NCI-H82 (cell line): ENCODE measurements at regions not wholly inside any gene's neighbourhood (a gene's known extent, or its start where the extent isn't known, plus 50 kb on each side); places are given as distances from the start of the nearest gene placed in this dataset.

Experiments used
- DNase-seq: peaks from one replicate; lab custom pipeline; 2025; lab: John Stamatoyannopoulos, UW

DNA sequence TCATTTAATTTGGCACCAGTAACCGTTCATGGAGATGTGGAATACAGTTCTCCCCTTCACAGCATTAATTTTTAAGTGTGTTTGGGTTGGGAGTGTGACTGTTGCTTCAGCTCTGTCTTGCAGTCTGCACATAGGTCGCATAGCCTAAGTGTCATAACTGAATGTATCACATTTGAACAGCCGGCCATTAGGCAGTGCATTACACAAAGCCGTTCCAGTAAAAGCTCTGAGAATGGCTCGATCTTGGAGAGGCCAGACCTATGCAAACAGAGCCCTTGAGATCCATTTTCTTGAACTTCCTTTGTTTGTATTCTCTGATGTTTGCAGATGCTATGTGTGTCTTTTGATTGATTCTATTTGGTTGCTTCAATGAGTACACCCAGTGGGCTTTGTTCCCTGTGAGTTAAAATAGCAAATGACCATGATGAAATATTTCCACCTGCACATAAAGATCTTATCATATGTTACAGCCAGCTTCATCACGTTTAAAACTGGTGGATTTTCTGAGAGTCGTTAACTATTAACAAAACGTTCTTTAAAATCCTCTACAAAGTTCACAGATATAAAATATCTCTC, 1104.9 kb upstream of the SLC10A2 start:
- DNase-seq = no peak

GRCh38 chr13:104163866-104164630, 1097.8 kb upstream of the SLC10A2 start:
- no peak for DNase-seq

- no peak for DNase-seq
Observed at GRCh38 chr13:104160536-104160935, 1094.3 kb upstream of the SLC10A2 start.

DNA sequence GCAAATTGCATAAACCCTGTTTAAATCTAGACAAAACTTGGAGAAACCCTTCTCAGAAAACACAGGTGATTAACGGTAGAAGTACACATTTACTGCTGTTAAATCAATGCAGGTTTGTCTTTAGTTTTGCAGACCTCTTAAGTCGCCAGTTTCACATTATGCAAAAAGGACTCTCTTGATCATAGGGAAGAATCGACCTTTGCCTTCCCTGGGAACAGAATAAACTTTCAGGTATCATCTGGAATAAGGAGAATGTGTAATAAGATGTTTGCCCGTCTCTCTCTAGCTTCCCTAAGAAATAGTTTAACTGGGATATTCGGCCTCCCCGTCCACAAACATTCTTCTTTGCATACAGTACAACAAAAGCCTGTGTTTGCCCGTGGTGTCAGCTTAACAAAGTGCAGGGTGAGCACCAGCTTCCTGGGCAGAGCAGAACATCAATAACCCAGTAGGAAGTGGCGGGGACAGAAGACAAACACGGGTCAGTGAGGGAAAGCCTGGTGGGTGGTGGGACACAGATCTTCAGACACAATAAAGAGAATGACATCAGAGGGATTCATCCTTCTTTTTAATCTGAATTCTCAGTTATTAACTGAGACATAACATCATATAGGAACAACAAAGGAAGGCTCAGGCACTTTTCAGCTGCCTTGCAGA, 1077.7 kb upstream of the SLC10A2 start:
- no peak for DNase-seq

DNA sequence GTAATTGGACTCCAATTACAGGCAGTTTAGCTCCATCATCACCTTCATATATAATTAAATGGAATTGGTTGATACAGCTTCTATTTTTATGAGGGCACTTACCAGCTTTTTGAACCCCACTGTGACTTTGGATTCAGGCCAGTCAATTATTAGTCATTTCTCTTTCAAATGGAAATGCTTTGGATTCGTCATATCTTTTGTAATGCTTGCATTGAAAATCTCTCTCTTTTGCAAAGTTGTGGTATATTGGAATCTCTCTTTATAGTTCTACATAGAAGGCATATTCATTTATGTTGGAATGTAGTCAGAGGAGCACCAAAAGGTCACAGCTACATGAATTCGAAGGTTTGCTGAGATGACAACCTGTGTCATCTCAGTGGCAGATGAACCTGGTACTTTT, 1074.3 kb upstream of the SLC10A2 start:
- DNase-seq = no peak

DNA sequence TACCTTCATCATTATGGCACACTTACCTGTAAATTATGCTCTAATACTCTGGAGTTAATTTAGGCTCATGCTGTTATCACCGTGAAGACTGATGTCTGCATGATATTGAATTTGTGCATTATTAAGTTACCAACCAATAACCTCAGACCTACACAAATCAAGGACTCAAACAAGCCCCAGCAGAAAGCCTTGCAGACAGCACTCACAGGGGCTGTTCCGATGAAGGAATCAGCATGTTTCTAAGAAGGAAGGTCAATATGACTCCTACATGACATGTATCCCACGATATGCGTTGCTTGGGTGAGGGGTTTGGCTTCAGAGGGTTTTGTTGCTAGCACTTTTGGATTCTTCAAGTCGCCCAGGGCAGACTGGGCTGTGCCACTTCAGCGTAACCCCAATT, 1071.2 kb upstream of the SLC10A2 start:
- DNase-seq = no peak

GRCh38 chr13:104132849-104133248, 1066.6 kb upstream of the SLC10A2 start:
- DNase-seq = no peak

GRCh38 chr13:104114101-104114500, 1047.9 kb upstream of the SLC10A2 start:
- DNase-seq = no peak

DNA sequence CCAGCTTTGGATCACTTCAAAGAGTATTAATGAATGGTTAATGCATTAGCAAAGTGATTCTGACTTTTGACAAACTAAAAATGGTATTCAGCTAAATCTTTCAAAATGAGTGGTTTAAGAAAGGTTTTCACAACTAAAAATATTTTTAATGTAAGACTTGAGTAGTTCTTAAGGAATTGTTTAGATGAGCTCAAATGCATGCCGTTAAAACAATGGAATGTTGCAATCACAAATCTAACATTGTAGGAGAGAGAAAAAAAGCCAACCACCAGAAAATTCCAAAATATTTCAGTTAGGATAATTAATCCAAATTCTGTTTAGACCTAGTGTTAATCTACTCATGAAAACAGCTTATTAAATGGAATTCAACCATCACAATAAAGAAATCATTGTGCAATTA, 1044.8 kb upstream of the SLC10A2 start:
- no peak for DNase-seq

GRCh38 chr13:104106705-104107393, 1040.6 kb upstream of the SLC10A2 start:
- no peak for DNase-seq

DNA sequence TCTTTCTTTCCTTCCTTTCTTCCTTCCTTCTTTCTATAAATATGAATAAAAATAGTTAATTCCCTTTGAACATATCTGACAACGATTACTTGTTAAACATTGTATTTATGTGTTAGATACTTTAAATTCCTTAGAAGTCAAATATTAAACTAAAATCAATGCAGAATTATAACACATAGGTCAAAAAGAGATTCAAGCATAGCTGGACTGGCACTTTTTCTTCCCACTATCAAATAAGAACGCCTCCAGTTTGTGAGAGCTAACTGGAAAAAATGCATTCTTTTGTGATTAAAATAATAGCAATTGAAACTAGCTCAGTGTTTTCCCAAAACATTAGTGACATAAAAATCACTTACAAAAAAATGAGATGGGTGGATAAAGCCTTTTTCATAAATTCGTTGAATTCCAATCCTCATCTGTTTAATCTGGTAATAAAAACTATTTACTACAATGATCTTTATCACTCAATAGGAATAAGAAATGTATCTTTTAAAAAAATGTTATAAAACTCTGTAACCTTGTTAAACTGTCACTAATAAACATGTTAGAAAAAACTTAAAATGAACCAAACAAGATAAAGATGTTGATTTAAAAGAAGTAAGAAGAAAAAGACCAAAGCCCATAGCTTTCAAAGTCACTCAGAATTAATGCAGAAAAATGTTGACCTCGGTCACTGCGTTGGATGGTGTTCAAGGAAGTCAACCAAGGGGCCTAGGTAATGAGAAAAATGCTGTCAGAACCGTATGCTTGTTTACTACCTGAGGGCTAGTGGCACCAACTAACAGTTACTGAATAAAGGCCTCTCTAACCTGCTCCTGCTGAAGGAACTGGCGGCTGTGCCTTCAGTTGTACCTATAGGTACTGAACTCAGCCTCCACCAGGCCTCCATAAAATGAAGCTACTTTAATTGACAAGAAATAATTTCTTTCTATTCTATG, 1039.5 kb upstream of the SLC10A2 start:
- DNase-seq = no peak

- DNase-seq = no peak
Observed at GRCh38 chr13:104099750-104100149, 1033.5 kb upstream of the SLC10A2 start.

GRCh38 chr13:104098421-104098820, 1032.2 kb upstream of the SLC10A2 start:
- no peak for DNase-seq

GRCh38 chr13:104086759-104087158, 1020.5 kb upstream of the SLC10A2 start:
- DNase-seq = no peak

DNA sequence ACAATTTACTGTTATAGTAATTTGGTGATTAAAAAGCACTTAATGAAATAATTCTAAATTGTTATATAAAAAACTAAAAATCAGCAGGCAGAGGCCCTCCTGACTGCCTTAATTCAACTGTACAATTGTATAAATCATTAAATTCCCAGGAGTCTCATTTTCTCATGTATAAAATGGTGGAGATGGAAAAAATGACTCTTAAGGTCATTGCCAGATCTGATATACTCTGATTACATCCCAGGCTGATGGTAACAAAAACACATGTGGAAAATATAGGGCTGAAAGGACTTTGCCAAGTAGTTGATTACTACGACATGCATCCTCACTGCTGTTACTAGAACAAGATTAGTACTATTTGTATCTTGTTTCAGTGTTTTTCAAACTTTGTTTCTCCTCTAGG, 1020.0 kb upstream of the SLC10A2 start:
- DNase-seq = no peak

GRCh38 chr13:104085611-104086010, 1019.4 kb upstream of the SLC10A2 start:
- DNase-seq = no peak

- DNase-seq = no peak
Observed at GRCh38 chr13:104074326-104074725, 1008.1 kb upstream of the SLC10A2 start.

- no peak for DNase-seq
Observed at GRCh38 chr13:104071806-104072205, 1005.6 kb upstream of the SLC10A2 start.

GRCh38 chr13:104065328-104065727, 999.1 kb upstream of the SLC10A2 start:
- no peak for DNase-seq

DNA sequence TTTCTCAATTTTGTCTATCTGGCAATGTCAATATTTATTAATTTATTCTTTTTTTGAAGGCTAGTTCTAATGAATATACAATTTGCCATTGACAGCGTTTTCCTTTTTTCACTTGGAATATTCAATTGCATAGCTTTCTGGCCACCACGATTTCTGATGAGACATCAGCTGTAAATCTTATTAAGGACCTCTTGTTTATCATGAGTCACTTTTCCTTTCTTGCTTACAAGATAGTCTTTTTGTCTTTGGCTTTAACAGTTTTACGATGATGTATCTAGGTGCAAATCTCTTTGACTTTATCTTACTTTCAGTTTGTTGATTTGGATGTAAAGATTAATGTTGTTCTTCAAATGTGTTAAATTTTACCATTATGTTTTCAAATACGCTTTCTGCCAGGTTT, 991.6 kb upstream of the SLC10A2 start:
- no peak for DNase-seq

DNA sequence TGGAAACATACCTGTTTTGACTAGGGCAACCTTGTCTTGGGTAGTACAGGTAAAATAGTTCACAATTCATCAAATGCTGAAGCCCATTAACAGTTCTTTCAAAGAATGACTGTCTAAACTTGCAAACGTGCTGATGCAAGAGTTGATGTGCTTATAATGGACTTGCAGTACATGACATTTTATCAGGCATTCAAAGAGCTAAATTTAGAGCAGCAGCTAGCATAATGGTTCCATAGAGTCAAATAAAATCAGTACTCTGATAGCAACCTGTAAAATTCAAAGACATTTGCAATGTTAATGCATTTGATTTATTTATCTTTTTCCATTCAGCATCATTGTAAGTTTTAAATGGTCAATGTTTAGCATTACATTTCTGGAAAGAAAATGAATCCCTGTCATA, 979.7 kb upstream of the SLC10A2 start:
- no peak for DNase-seq

DNA sequence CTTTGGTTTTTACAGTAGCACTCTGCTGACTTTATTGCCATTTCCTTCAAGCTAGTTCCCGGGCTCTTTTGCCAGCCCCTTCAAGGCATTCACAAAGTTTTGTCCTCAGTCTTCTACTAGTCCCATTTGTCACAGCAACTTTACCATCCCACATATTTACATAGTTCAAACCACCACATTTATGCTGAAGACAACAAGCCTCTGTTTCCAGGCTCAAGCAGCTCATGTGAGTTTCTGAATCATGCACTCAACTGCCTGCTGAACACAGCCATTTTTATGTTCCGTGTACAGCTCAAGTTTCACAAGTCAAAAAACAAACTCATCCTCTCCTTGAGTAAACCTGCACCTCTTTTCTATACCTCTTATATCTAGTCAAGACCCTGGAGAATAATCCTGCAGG, 977.0 kb upstream of the SLC10A2 start:
- DNase-seq = no peak
